Panc1 (cell line): ENCODE measurements at regions not wholly inside any gene's neighbourhood (a gene's known extent, or its start where the extent isn't known, plus 50 kb on each side); places are given as distances from the start of the nearest gene placed in this dataset.

Source experiments
- ATAC-seq: fragments of 200-7000 bp; cut with Tn5 transposase; 2 replicates; pipeline ENCODE4 v1.9.1; 2020; ENCODE audit warnings: mild to moderate bottlenecking, moderate library complexity
- BruUV-seq: library from RNA; stranded (reverse); fragments of 400-500 nt; replicated peaks from 2 replicates; lab custom pipeline; 2021; lab: Mats Ljungman, UMichigan
- CTCF ChIA-PET: fragments of 300-600 bp; sonication (Branson Sonifier 250); formaldehyde crosslinking; loops from one replicate; lab custom pipeline; 2022; ENCODE audit warnings: antibody characterized with exemption; lab: Charles Lee
- POLR2A ChIA-PET: fragments of 300-600 bp; sonication (Branson Sonifier 250); formaldehyde crosslinking; loops from one replicate; lab custom pipeline; 2022; ENCODE audit warnings: antibody characterized with exemption; lab: Charles Lee
- DNase-seq: peaks from one replicate; pipeline ENCODE4 v3.0.0-alpha.2; 2010; ENCODE audit warnings: low read depth, low spot score
- H3K27ac ChIP-seq: 2 replicates; pipeline ENCODE4 v1.5.1; 2011; ENCODE audit warnings: mild to moderate bottlenecking, low read length, inconsistent platforms
- H3K27me3 ChIP-seq: fragments of 200-500 bp; sonication (Bioruptor generic); 2 replicates; pipeline ENCODE4 v1.6.0; 2014; ENCODE audit warnings: low read length, inconsistent platforms; ENCODE audit not compliant: control insufficient read depth, insufficient read depth
- H3K36me3 ChIP-seq: fragments of 200-500 bp; sonication (Bioruptor generic); 2 replicates; pipeline ENCODE4 v1.5.1; 2014; ENCODE audit warnings: inconsistent platforms, mild to moderate bottlenecking, low read length, moderate library complexity; ENCODE audit not compliant: control insufficient read depth, insufficient read depth
- H3K4me1 ChIP-seq: 2 replicates; pipeline ENCODE4 v1.5.1; 2011; ENCODE audit warnings: inconsistent platforms, mild to moderate bottlenecking, low read length, moderate library complexity; ENCODE audit not compliant: control insufficient read depth, insufficient read depth
- H3K4me3 ChIP-seq, 2 experiments: 2 replicates each; pipeline ENCODE4 v1.5.1; 2011 to 2012; ENCODE audit warnings: low read depth in 2 of 2, low read length in 2 of 2, mild to moderate bottlenecking in 2 of 2, inconsistent platforms in 1 of 2, moderate library complexity in 1 of 2
- H3K9me3 ChIP-seq: fragments of 200-500 bp; sonication (Bioruptor generic); 2 replicates; pipeline ENCODE4 v1.5.1; 2014; ENCODE audit warnings: low read depth, mild to moderate bottlenecking, inconsistent platforms, low read length, moderate library complexity; ENCODE audit not compliant: control insufficient read depth, insufficient read depth
- POLR2AphosphoS5 ChIP-seq: IDR thresholded peaks from 2 replicates; pipeline ENCODE4 v1.6.1; 2012; ENCODE audit warnings: mild to moderate bottlenecking, low read depth, low read length, moderate library complexity
- REST ChIP-seq, 2 experiments: IDR thresholded peaks; 2 replicates each; pipeline ENCODE4 v1.6.1; 2011 to 2012; ENCODE audit warnings: low read depth in 2 of 2, control low read depth in 1 of 2, low read length in 1 of 2, mild to moderate bottlenecking in 1 of 2, moderate library complexity in 1 of 2; ENCODE audit not compliant: insufficient read depth in 1 of 2
- SIN3A ChIP-seq: IDR thresholded peaks from 2 replicates; pipeline ENCODE4 v1.6.1; 2012; ENCODE audit warnings: low read depth, mild to moderate bottlenecking, low read length, moderate library complexity, borderline replicate concordance; ENCODE audit not compliant: insufficient read depth
- TCF7L2 ChIP-seq: IDR thresholded peaks from 2 replicates; pipeline ENCODE4 v1.6.1; 2011; ENCODE audit warnings: mild to moderate bottlenecking, low read depth, low read length, inconsistent platforms
- in situ Hi-C: cut with HindIII; loops from 2 replicates; pipeline ENCODE4 v1.10.0; 2016; ENCODE audit warnings: low sequenced_read_pairs, low pct_unique_long_range_greater_than_20kb
- intact Hi-C: fragments of 100-400 bp; cut with micrococcal nuclease; formaldehyde crosslinking; loops from one replicate; pipeline ENCODE4 v1.10.0; 2022; ENCODE audit not compliant: unreplicated experiment
- TF ChIP-seq, protein P1 (sequence below): fragments of 450-650 bp; IDR thresholded peaks from 2 replicates; pipeline ENCODE4 v1.5.1; 2017; ENCODE audit warnings: mild to moderate bottlenecking

- Histone ChIP-seq H3K27me3 (no peaks in the 10 kb centered on the region), H3K4me3 (no peak overlapping the region), H3K4me1 (no peaks in the 10 kb centered on the region), H3K27ac (no peak overlapping the region), H3K36me3 (no peaks in the 10 kb centered on the region), H3K9me3 (no peaks in the 10 kb centered on the region)
- in situ Hi-C loops: no loop called here
- TF ChIP-seq, protein P1, sequence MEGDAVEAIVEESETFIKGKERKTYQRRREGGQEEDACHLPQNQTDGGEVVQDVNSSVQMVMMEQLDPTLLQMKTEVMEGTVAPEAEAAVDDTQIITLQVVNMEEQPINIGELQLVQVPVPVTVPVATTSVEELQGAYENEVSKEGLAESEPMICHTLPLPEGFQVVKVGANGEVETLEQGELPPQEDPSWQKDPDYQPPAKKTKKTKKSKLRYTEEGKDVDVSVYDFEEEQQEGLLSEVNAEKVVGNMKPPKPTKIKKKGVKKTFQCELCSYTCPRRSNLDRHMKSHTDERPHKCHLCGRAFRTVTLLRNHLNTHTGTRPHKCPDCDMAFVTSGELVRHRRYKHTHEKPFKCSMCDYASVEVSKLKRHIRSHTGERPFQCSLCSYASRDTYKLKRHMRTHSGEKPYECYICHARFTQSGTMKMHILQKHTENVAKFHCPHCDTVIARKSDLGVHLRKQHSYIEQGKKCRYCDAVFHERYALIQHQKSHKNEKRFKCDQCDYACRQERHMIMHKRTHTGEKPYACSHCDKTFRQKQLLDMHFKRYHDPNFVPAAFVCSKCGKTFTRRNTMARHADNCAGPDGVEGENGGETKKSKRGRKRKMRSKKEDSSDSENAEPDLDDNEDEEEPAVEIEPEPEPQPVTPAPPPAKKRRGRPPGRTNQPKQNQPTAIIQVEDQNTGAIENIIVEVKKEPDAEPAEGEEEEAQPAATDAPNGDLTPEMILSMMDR: no peak
- TF ChIP-seq POLR2AphosphoS5 (no peak), SIN3A (no peak), TCF7L2 (no peak), REST (IDR thresholded peaks at IDR 0.05; ENCODE audit: insufficient read depth in 1 of 2, low read depth in 2 of 2, low read length in 1 of 2) (no peak)
- ATAC-seq (no peak), DNase-seq (no peak)
- intact Hi-C loops: no loop called here
- BruUV-seq: no TSS peak
- ChIA-PET POLR2A (no interaction called here), CTCF (no interaction called here)
Measured at GRCh38 chr14:53473480-53473879, 320.4 kb upstream of the DDHD1 start.

GRCh38 chr14:53472306-53472705, 319.2 kb upstream of the DDHD1 start:
- ATAC-seq: no peak
- Histone ChIP-seq H3K36me3 (no peaks in the 10 kb centered on the region), H3K27me3 (no peaks in the 10 kb centered on the region), H3K4me3 (no peak overlapping the region), H3K4me1 (no peaks in the 10 kb centered on the region), H3K9me3 (no peaks in the 10 kb centered on the region), H3K27ac (no peak overlapping the region)
- ChIA-PET POLR2A (no interaction called here), CTCF (no interaction called here)
- in situ Hi-C loops (no loop called here), intact Hi-C loops (no loop called here)
- no peak for DNase-seq
- no TSS peak for BruUV-seq
- TF ChIP-seq REST (IDR thresholded peaks at IDR 0.05; ENCODE audit: insufficient read depth in 1 of 2, low read depth in 2 of 2, low read length in 1 of 2) (no peak), POLR2AphosphoS5 (no peak), TCF7L2 (no peak), SIN3A (no peak)
- TF ChIP-seq, protein P1: no peak
